ENCODE measurements at regions not wholly inside any gene's neighbourhood (a gene's known extent, or its start where the extent isn't known, plus 50 kb on each side); places are given as distances from the start of the nearest gene placed in this dataset.

DNA sequence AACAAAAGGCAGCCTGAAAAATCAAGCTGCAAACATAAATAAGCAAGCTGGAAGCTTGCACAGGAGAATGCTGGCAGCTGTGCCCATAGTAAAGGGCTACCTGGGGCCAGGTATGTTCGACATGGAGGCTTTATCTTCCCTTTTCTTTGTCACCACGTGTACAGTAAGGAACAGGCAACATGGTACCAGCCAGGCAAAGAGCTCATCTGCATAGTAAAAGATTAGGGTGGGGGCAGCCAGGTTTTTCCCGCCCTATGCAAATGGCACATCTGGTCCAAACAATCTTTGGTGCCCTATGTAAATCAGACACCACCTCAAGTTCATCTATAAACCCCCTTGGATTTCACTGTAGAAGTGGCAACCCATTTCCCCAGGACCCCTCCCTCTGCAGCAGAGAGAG, 625.1 kb downstream of the TYW1 start:
- H2BK20ac ChIP-seq (ENCODE audit: low read length) = no peak overlapping the region
- POLR2A ChIA-PET (ENCODE audit: partially characterized antibody) = interaction anchor here (1.1 kb wide), 1 partner anchor 17 kb away, joined by 3 read pairs; no protein-coding TSS in a partner anchor
- no peak overlapping the region for H3K23ac ChIP-seq (ENCODE audit: insufficient read length)
- H3K4me2 ChIP-seq (ENCODE audit: insufficient read depth in 1 of 2, low read depth in 2 of 2, low read length in 2 of 2) = no peak overlapping the region
- no peak overlapping the region for H4K5ac ChIP-seq (ENCODE audit: insufficient read length, low read depth, low read length)
- H2BK5ac ChIP-seq (ENCODE audit: low read depth, low read length) = no peak overlapping the region
- no peaks in the 10 kb centered on the region for H3K9me3 ChIP-seq (ENCODE audit: insufficient read depth in 2 of 2, low read depth in 1 of 2, low read length in 1 of 2)
- DNase-seq (ENCODE audit: low read depth in 1 of 2, low spot score in 2 of 2) (no peak), FAIRE-seq (no peak)
- H3K79me1 ChIP-seq (ENCODE audit: low read depth, low read length) = no peaks in the 10 kb centered on the region
- no peak overlapping the region for H3K18ac ChIP-seq (ENCODE audit: extremely low read depth, low read length)
- peaks cover 0 to 7% (median 4%) of the 10 kb centered on the region in 4 experiments; a peak in 4 of 7 replicates for H3K4me1 ChIP-seq (replicated peaks in 1 of 4; ENCODE audit: control insufficient read depth in 3 of 4, insufficient read depth in 4 of 4, low read length in 3 of 4)
- 56% methylated on average over 3 of the region's 3 CpGs; no CpG with 5 or more reads in 1 of the 2 experiments for WGBS, 2 experiments (ENCODE audit: extremely low coverage in 1 of 2, insufficient coverage in 1 of 2, insufficient read length in 1 of 2, insufficient replicate concordance in 2 of 2, low coverage in 1 of 2, low lambda C conversion rate in 2 of 2, missing lambda C conversion rate in 1 of 2)
- TF ChIP-seq TAF1 (IDR thresholded peaks at IDR 0.05; ENCODE audit: low read depth, low read length) (no peak), CBX8 (IDR thresholded peaks at IDR 0.05; ENCODE audit: borderline replicate concordance, low read depth, low read length) (no peak), EP300 (IDR thresholded peaks at IDR 0.05; ENCODE audit: borderline replicate concordance in 1 of 2, low read depth in 2 of 2, low read length in 2 of 2) (no peak), SRF (IDR thresholded peaks at IDR 0.05; ENCODE audit: low read depth, low read length) (no peak), RNF2 (IDR thresholded peaks at IDR 0.05; ENCODE audit: borderline replicate concordance, low read depth, low read length, missing control alignments, poor library complexity, severe bottlenecking) (no peak), JUN (IDR thresholded peaks at IDR 0.05; ENCODE audit: low read depth, low read length) (no peak), KDM5A (IDR thresholded peaks at IDR 0.05; ENCODE audit: low read length) (no peak), TCF12 (IDR thresholded peaks at IDR 0.05; ENCODE audit: low read depth, low read length) (no peak), PHF8 (conservative IDR thresholded peaks at IDR 0.05; ENCODE audit: low read depth, low read length) (no peak), CREB1 (IDR thresholded peaks at IDR 0.05) (no peak), SUZ12 (IDR thresholded peaks at IDR 0.05; ENCODE audit: low read length) (no peak), CHD2 (IDR thresholded peaks at IDR 0.05; ENCODE audit: low read length) (no peak)
- TF ChIP-seq, protein P1, sequence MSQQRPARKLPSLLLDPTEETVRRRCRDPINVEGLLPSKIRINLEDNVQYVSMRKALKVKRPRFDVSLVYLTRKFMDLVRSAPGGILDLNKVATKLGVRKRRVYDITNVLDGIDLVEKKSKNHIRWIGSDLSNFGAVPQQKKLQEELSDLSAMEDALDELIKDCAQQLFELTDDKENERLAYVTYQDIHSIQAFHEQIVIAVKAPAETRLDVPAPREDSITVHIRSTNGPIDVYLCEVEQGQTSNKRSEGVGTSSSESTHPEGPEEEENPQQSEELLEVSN (IDR thresholded peaks at IDR 0.05) = peak; percentile 85
- TF ChIP-seq, protein P2, sequence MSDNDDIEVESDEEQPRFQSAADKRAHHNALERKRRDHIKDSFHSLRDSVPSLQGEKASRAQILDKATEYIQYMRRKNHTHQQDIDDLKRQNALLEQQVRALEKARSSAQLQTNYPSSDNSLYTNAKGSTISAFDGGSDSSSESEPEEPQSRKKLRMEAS (IDR thresholded peaks at IDR 0.05) = peak; percentile 58; the same call in 1 of the 2 replicates
- peaks cover 0 to 2% (median 0%) of the 10 kb centered on the region in 4 experiments; a peak in 2 of 7 replicates for H3K27me3 ChIP-seq (replicated peaks in 1 of 4; ENCODE audit: control insufficient read depth in 3 of 4, extremely low read depth in 1 of 4, insufficient read depth in 3 of 4, low read length in 3 of 4)
- no peaks in the 10 kb centered on the region for H3K79me2 ChIP-seq (ENCODE audit: control insufficient read depth in 1 of 2, insufficient read depth in 2 of 2, low read length in 2 of 2)
- H4K8ac ChIP-seq (ENCODE audit: extremely low read depth, insufficient read depth, low read length) = no peak overlapping the region
- H2AFZ ChIP-seq (ENCODE audit: low read length) = no peak overlapping the region
- H3K9ac ChIP-seq (replicated peaks in 1 of 4; ENCODE audit: extremely low read depth in 1 of 4, low read depth in 3 of 4, low read length in 3 of 4) = no peak overlapping the region
- no peak overlapping the region for H2BK120ac ChIP-seq (replicated peaks; ENCODE audit: low read depth, low read length)
- peaks cover 2% of the 10 kb centered on the region; the same call in 1 of the 2 replicates for H3K23me2 ChIP-seq (ENCODE audit: low read depth, low read length)
- H3K14ac ChIP-seq (ENCODE audit: insufficient read length) = no peak overlapping the region
- H4K91ac ChIP-seq (replicated peaks; ENCODE audit: insufficient read length, low read length) = no peak overlapping the region
- H2BK15ac ChIP-seq (ENCODE audit: low read length) = no peak overlapping the region
- no peak overlapping the region for H2BK12ac ChIP-seq (ENCODE audit: low read depth, low read length)
- H3K36me3 ChIP-seq (ENCODE audit: control insufficient read depth in 2 of 4, insufficient read depth in 4 of 4, low read length in 3 of 4) = no peaks in the 10 kb centered on the region
- H3K4ac ChIP-seq (replicated peaks; ENCODE audit: insufficient read length, low read depth, low read length) = no peak overlapping the region
- H3K56ac ChIP-seq (replicated peaks; ENCODE audit: insufficient read length, low read depth, low read length) = no peak overlapping the region
- H4K20me1 ChIP-seq (replicated peaks in 1 of 2; ENCODE audit: control insufficient read depth in 1 of 2, insufficient read depth in 2 of 2, low read length in 2 of 2) = no peaks in the 10 kb centered on the region
- no peak overlapping the region for H3K4me3 ChIP-seq (ENCODE audit: extremely low read depth in 1 of 4, insufficient read depth in 2 of 4, low read depth in 3 of 4, low read length in 4 of 4)
- H3K27ac ChIP-seq (ENCODE audit: low read depth, low read length) = no peak overlapping the region
- CTCF ChIA-PET (ENCODE audit: partially characterized antibody) = interaction anchor here (0.6 to 1.5 kb wide), 6 partner anchors 9 to 243 kb away, joined by 3 to 5 read pairs (median 4); no protein-coding TSS in a partner anchor
- H2AK5ac ChIP-seq (ENCODE audit: low read depth, low read length) = no peak overlapping the region

Measured in H1 (cell line).